ENCODE measurements at regions not wholly inside any gene's neighbourhood (a gene's known extent, or its start where the extent isn't known, plus 50 kb on each side); places are given as distances from the start of the nearest gene placed in this dataset.

DNA sequence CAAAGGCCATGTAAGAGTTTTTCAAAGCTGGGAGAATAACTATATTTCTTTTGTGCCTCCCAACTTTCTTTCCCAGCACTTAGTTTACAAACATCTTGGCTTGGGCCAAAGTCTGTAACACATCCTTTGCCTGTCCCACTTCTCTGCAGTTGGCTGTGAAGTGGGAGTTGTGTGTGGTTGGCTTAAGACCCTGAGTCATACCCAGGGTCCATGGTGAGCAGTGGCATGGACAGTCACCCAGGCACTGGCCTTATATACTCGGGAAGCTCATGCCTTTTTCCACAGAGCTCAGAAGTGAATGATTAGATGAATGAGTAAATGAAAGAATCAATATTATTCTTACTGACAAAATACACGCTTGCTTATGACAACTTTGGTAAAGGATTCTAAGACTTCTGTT is 231.4 kb downstream of the BLID start:
- TF ChIP-seq, protein P1, sequence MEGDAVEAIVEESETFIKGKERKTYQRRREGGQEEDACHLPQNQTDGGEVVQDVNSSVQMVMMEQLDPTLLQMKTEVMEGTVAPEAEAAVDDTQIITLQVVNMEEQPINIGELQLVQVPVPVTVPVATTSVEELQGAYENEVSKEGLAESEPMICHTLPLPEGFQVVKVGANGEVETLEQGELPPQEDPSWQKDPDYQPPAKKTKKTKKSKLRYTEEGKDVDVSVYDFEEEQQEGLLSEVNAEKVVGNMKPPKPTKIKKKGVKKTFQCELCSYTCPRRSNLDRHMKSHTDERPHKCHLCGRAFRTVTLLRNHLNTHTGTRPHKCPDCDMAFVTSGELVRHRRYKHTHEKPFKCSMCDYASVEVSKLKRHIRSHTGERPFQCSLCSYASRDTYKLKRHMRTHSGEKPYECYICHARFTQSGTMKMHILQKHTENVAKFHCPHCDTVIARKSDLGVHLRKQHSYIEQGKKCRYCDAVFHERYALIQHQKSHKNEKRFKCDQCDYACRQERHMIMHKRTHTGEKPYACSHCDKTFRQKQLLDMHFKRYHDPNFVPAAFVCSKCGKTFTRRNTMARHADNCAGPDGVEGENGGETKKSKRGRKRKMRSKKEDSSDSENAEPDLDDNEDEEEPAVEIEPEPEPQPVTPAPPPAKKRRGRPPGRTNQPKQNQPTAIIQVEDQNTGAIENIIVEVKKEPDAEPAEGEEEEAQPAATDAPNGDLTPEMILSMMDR (IDR thresholded peaks at IDR 0.05), result no peak
- TF ChIP-seq POLR2A (IDR thresholded peaks at IDR 0.05), result no peak
